HepG2 (cell line): ENCODE measurements at regions not wholly inside any gene's neighbourhood (a gene's known extent, or its start where the extent isn't known, plus 50 kb on each side); places are given as distances from the start of the nearest gene placed in this dataset.
"Not testable (repeated sequence)": the region's sequence is repeated elsewhere in the genome, so short reads cannot be mapped to it uniquely, and the experiment has no call there.

Experiments
- CBX2 ChIP-seq, 2 experiments: fragments of 200-600 bp in 1 of 2; sonication (generic); formaldehyde crosslinking in 1 of 2; IDR thresholded peaks; 2 replicates each; pipeline versions ENCODE4 v1.7.0 to v1.8.1; 2018 to 2022; ENCODE audit warnings: low read depth in 2 of 2, low read length in 1 of 2, mild to moderate bottlenecking in 1 of 2, missing genetic modification reagents in 1 of 2
- MAX ChIP-seq: IDR thresholded peaks from 2 replicates; pipeline ENCODE4 v1.6.1; 2012; ENCODE audit warnings: inconsistent platforms
- NONO ChIP-seq, 2 experiments: fragments of 450-650 bp in 1 of 2; sonication (generic) in 1 of 2; formaldehyde crosslinking in 1 of 2; IDR thresholded peaks in 1 of 2; conservative IDR thresholded peaks in 1 of 2; 2 replicates each; pipeline versions ENCODE4 v1.6.1 to v1.8.0; 2017 to 2022; ENCODE audit warnings: mild to moderate bottlenecking in 1 of 2, missing genetic modification reagents in 1 of 2, moderate library complexity in 1 of 2
- PHF21A ChIP-seq: sonication (generic); formaldehyde crosslinking; IDR thresholded peaks from 2 replicates; pipeline ENCODE4 v1.5.0; 2020; ENCODE audit warnings: mild to moderate bottlenecking, missing genetic modification reagents
- POLR2A ChIP-seq, 2 experiments: IDR thresholded peaks; 2 replicates each; pipeline ENCODE4 v1.6.1; 2011; ENCODE audit warnings: low read depth in 2 of 2, low read length in 2 of 2, mild to moderate bottlenecking in 1 of 2, moderate library complexity in 1 of 2; ENCODE audit not compliant: insufficient read depth in 1 of 2
- PTBP1 ChIP-seq: fragments of 200-400 bp; formaldehyde crosslinking; IDR thresholded peaks from 2 replicates; pipeline ENCODE4 v1.6.1; 2018; ENCODE audit warnings: low read length, low read depth; ENCODE audit not compliant: poor library complexity, severe bottlenecking
- SAFB2 ChIP-seq: sonication (generic); formaldehyde crosslinking; IDR thresholded peaks from 2 replicates; pipeline ENCODE4 v1.5.1; 2020; ENCODE audit warnings: missing genetic modification reagents, low read depth, mild to moderate bottlenecking, borderline replicate concordance
- SRY ChIP-seq: sonication (generic); formaldehyde crosslinking; IDR thresholded peaks from 2 replicates; pipeline ENCODE4 v1.8.0; 2022; ENCODE audit warnings: mild to moderate bottlenecking, missing genetic modification reagents
- ZNF549 ChIP-seq: sonication (generic); formaldehyde crosslinking; IDR thresholded peaks from 2 replicates; pipeline ENCODE4 v1.5.0; 2020; ENCODE audit warnings: missing genetic modification reagents
- ZNF776 ChIP-seq: sonication (generic); formaldehyde crosslinking; IDR thresholded peaks from 2 replicates; pipeline ENCODE4 v1.4.0; 2020; ENCODE audit warnings: mild to moderate bottlenecking, missing genetic modification reagents
- TF ChIP-seq, protein P1 (sequence below): sonication (generic); formaldehyde crosslinking; IDR thresholded peaks from 2 replicates; pipeline ENCODE4 v1.5.0; 2020; ENCODE audit warnings: mild to moderate bottlenecking, missing genetic modification reagents, moderate library complexity
- TF ChIP-seq, protein P2 (sequence below): sonication (generic); formaldehyde crosslinking; conservative IDR thresholded peaks from 2 replicates; pipeline ENCODE4 v1.8.1; 2023; ENCODE audit warnings: missing genetic modification reagents

GRCh38 chr12:87194389-87194788 is 834.8 kb downstream of the C12orf50 start:
- not testable (repeated sequence) for TF ChIP-seq PHF21A (CRISPR knock-in tag); ZNF549 (CRISPR knock-in tag); SRY (CRISPR knock-in tag); POLR2A (IDR thresholded peaks at IDR 0.05; ENCODE audit: insufficient read depth in 1 of 2, low read depth in 2 of 2, low read length in 2 of 2); ZNF776 (CRISPR knock-in tag); MAX; SAFB2; PTBP1; NONO (IDR thresholded peaks at IDR 0.05); NONO (CRISPR knock-in tag; conservative IDR thresholded peaks at IDR 0.05); CBX2 (IDR thresholded peaks at IDR 0.05; ENCODE audit: low read depth, low read length); CBX2 (CRISPR knock-in tag; IDR thresholded peaks at IDR 0.05; ENCODE audit: low read depth)
- TF ChIP-seq, protein P1, sequence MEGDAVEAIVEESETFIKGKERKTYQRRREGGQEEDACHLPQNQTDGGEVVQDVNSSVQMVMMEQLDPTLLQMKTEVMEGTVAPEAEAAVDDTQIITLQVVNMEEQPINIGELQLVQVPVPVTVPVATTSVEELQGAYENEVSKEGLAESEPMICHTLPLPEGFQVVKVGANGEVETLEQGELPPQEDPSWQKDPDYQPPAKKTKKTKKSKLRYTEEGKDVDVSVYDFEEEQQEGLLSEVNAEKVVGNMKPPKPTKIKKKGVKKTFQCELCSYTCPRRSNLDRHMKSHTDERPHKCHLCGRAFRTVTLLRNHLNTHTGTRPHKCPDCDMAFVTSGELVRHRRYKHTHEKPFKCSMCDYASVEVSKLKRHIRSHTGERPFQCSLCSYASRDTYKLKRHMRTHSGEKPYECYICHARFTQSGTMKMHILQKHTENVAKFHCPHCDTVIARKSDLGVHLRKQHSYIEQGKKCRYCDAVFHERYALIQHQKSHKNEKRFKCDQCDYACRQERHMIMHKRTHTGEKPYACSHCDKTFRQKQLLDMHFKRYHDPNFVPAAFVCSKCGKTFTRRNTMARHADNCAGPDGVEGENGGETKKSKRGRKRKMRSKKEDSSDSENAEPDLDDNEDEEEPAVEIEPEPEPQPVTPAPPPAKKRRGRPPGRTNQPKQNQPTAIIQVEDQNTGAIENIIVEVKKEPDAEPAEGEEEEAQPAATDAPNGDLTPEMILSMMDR (CRISPR knock-in tag) = not testable (repeated sequence)
- TF ChIP-seq, protein P2, sequence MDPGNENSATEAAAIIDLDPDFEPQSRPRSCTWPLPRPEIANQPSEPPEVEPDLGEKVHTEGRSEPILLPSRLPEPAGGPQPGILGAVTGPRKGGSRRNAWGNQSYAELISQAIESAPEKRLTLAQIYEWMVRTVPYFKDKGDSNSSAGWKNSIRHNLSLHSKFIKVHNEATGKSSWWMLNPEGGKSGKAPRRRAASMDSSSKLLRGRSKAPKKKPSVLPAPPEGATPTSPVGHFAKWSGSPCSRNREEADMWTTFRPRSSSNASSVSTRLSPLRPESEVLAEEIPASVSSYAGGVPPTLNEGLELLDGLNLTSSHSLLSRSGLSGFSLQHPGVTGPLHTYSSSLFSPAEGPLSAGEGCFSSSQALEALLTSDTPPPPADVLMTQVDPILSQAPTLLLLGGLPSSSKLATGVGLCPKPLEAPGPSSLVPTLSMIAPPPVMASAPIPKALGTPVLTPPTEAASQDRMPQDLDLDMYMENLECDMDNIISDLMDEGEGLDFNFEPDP (CRISPR knock-in tag) = not testable (repeated sequence)
